ENCODE measurements at regions not wholly inside any gene's neighbourhood (a gene's known extent, or its start where the extent isn't known, plus 50 kb on each side); places are given as distances from the start of the nearest gene placed in this dataset.

GRCh38 chr6:94376876-94377275 is 957.5 kb upstream of the EPHA7 start:
- no peak for TF ChIP-seq CTCF (IDR thresholded peaks at IDR 0.05; ENCODE audit: insufficient read depth, low read depth, low read length, missing control alignments)
- DNase-seq (ENCODE audit: low read depth) = no peak
- H3K4me3 ChIP-seq (ENCODE audit: low read depth, low read length) = no peak overlapping the region

DNA sequence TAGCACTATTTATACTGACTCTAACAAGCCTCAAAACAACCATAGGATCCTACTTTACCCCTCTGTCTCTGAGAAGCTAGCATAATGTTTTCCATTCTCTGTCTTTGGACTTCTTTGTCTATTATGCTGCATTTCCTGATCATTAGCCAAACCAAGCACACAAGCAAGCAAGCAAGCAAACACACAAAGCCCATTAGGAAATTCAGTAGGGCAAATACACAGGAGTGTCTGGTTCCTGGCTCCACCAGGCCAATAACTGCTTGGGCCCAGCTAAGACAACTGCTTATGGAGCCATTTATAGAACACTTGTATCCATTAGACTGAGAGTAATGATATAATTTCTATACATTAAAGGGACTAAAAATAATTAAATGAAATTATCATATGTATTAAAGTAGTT is 952.9 kb upstream of the EPHA7 start:
- TF ChIP-seq CTCF (IDR thresholded peaks at IDR 0.05; ENCODE audit: insufficient read depth, low read depth, low read length, missing control alignments) = no peak
- no peak for DNase-seq (ENCODE audit: low read depth)

DNA sequence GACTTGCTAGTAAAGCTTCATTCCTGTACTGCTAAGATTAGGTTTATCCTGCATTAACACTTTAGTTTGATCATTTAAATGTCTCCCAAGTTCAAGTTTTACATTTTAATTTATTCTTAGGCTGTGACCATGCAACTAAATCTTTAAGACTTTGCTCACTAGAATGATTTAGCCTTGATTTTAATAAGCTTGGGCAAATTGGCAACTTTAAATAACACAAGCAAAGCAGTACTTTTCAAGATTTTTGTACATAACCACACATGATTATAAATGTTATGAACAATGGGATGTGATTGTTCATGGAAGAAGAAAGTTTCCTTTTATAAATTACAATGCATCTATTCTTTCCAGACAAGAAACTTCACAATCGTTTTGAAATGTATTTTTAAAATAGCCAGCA is 948.0 kb upstream of the EPHA7 start:
- no peak overlapping the region for H3K4me3 ChIP-seq (ENCODE audit: low read depth, low read length)
- DNase-seq (ENCODE audit: low read depth) = no peak
- TF ChIP-seq CTCF (IDR thresholded peaks at IDR 0.05; ENCODE audit: insufficient read depth, low read depth, low read length, missing control alignments) = no peak

More for the DNA sequence above, 952.9 kb upstream of the EPHA7 start:
- H3K4me3 ChIP-seq (ENCODE audit: low read depth, low read length) = no peak overlapping the region

DNA sequence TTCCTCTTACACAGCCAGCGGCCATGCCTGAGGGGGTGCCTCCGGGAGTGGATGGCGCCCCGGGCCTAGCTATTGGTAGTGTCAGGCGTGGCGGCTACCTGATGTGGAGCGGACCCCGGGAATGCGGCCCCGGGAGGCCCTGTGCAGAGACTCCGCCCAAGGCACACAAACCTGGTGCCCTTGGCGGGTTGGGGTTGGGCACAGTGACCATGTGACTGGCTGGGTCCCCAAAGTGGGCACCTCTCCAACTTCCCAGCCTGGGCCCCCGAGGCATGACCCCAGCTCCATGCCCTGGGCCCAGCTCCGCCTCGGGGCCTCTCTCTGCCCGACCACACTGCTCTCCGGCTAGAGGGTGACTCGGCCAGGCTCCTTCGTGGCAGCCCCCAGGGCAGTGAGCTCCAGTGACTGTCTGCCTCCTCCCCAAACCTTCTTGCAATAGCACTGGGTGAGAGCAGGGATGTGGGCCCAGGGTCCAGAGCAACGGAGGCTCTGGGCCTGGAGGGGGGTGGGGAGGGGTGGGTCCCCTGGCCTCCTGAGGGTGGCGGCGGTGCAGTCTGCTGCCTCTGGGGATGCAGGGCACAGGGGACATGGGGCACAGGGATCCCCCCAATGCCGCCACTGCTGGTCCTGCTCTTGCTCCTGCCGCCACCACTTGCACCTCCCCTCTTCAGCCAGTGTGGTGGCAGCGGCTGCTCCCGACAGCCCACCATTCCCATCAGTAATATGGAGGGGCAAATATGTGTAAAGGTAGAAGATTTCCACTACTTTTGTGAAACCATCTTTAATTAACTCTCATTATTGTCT is 942.9 kb upstream of the EPHA7 start:
- no peak overlapping the region for H3K4me3 ChIP-seq (ENCODE audit: low read depth, low read length)
- TF ChIP-seq CTCF (IDR thresholded peaks at IDR 0.05; ENCODE audit: insufficient read depth, low read depth, low read length, missing control alignments) = no peak
- no peak for DNase-seq (ENCODE audit: low read depth)

GRCh38 chr6:94361304-94362060 is 942.1 kb upstream of the EPHA7 start:
- no peak for TF ChIP-seq CTCF (IDR thresholded peaks at IDR 0.05; ENCODE audit: insufficient read depth, low read depth, low read length, missing control alignments)
- DNase-seq (ENCODE audit: low read depth) = no peak
- no peak overlapping the region for H3K4me3 ChIP-seq (ENCODE audit: low read depth, low read length)

DNA sequence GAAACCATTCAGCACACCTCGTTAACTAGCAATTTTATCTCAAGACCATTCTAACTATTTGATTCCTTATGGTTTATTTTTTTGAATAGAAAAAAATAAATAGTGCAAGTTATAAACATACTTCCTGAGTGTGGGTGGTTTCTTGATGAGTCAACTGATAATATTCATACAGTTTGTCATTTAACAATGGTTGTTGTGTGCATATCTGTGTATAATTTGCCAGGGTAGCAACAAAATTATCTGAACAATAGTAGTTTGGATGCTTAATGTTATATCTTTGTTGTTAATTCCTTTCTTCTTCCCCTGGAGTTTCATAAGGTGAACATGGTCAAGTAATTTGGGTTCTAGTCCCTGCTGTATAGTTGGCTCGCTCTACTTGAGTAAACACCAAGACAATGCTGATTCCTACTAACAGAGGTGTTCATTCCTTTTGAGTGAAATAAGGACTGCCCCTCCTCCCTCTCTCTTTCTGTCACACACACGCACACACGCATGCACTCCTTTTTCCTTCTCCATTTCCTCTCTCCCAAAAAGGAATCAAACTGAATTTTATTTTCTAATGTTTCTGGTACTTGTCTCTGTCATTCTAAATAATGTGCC is 938.1 kb upstream of the EPHA7 start:
- DNase-seq (ENCODE audit: low read depth) = no peak
- no peak for TF ChIP-seq CTCF (IDR thresholded peaks at IDR 0.05; ENCODE audit: insufficient read depth, low read depth, low read length, missing control alignments)
- no peak overlapping the region for H3K4me3 ChIP-seq (ENCODE audit: low read depth, low read length)
